ENCODE measurements at regions not wholly inside any gene's neighbourhood (a gene's known extent, or its start where the extent isn't known, plus 50 kb on each side); places are given as distances from the start of the nearest gene placed in this dataset.

GRCh38 chr4:177566691-177567090 lies 124.5 kb upstream of the AGA start:
- no peak for TF ChIP-seq CTCF (conservative IDR thresholded peaks at IDR 0.05; ENCODE audit: low read depth, low read length)
- no peak for DNase-seq (ENCODE audit: low read depth)
- no peak overlapping the region for H3K4me3 ChIP-seq (ENCODE audit: low read length)

GRCh38 chr4:177568931-177569330 lies 126.7 kb upstream of the AGA start:
- no peak for DNase-seq (ENCODE audit: low read depth)
- no peak for TF ChIP-seq CTCF (conservative IDR thresholded peaks at IDR 0.05; ENCODE audit: low read depth, low read length)
- H3K4me3 ChIP-seq (ENCODE audit: low read length): no peak overlapping the region

- no peak for TF ChIP-seq CTCF (conservative IDR thresholded peaks at IDR 0.05; ENCODE audit: low read depth, low read length)
- H3K4me3 ChIP-seq (ENCODE audit: low read length): no peak overlapping the region
- DNase-seq (ENCODE audit: low read depth): no peak
Observed at GRCh38 chr4:177569434-177569833, 127.2 kb upstream of the AGA start.

- H3K4me3 ChIP-seq (ENCODE audit: low read length): no peak overlapping the region
- TF ChIP-seq CTCF (conservative IDR thresholded peaks at IDR 0.05; ENCODE audit: low read depth, low read length): no peak
- DNase-seq (ENCODE audit: low read depth): peak; percentile 47
Observed at GRCh38 chr4:177573507-177573906, 131.3 kb upstream of the AGA start.

- no peak for TF ChIP-seq CTCF (conservative IDR thresholded peaks at IDR 0.05; ENCODE audit: low read depth, low read length)
- H3K4me3 ChIP-seq (ENCODE audit: low read length): no peak overlapping the region
- DNase-seq (ENCODE audit: low read depth): no peak
Observed at GRCh38 chr4:177574446-177574845, 132.2 kb upstream of the AGA start.

GRCh38 chr4:177579649-177580048 lies 137.4 kb upstream of the AGA start:
- peak; percentile 28 for TF ChIP-seq CTCF (conservative IDR thresholded peaks at IDR 0.05; ENCODE audit: low read depth, low read length)
- no peak for DNase-seq (ENCODE audit: low read depth)

GRCh38 chr4:177582992-177583391 lies 140.8 kb upstream of the AGA start:
- no peak overlapping the region for H3K4me3 ChIP-seq (ENCODE audit: low read length)
- no peak for DNase-seq (ENCODE audit: low read depth)
- TF ChIP-seq CTCF (conservative IDR thresholded peaks at IDR 0.05; ENCODE audit: low read depth, low read length): no peak

More at GRCh38 chr4:177579649-177580048, 137.4 kb upstream of the AGA start:
- no peak overlapping the region for H3K4me3 ChIP-seq (ENCODE audit: low read length)

Measured in retinal pigment epithelial cell (primary cell).